Liver (tissue), 8 donors: ENCODE measurements at regions not wholly inside any gene's neighbourhood (a gene's known extent, or its start where the extent isn't known, plus 50 kb on each side); places are given as distances from the start of the nearest gene placed in this dataset.

Experiments
- DNase-seq: peaks from one replicate; pipeline ENCODE4 v3.0.0-alpha.2; 2017; ENCODE audit warnings: low spot score
- H3K27ac ChIP-seq, 2 donors: one replicate each; pipeline ENCODE4 v1.7.0; 2013; ENCODE audit warnings: inconsistent platforms in 2 of 2, low read length in 2 of 2, control low read depth in 1 of 2, low read depth in 1 of 2, mild to moderate bottlenecking in 1 of 2
- H3K27me3 ChIP-seq, 4 donors: one replicate each; pipeline versions ENCODE4 v1.6.1 to v1.7.0; 2013; ENCODE audit warnings: low read length in 3 of 4, inconsistent platforms in 1 of 4, mild to moderate bottlenecking in 1 of 4, moderate library complexity in 1 of 4; ENCODE audit not compliant: control insufficient read depth in 4 of 4, insufficient read depth in 4 of 4
- H3K36me3 ChIP-seq, 4 donors: one replicate each; pipeline versions ENCODE4 v1.6.1 to v1.7.0; 2013; ENCODE audit warnings: low read length in 3 of 4, mild to moderate bottlenecking in 3 of 4, low read depth in 1 of 4, moderate library complexity in 1 of 4; ENCODE audit not compliant: control insufficient read depth in 4 of 4, insufficient read depth in 3 of 4
- H3K4me1 ChIP-seq, 4 donors: one replicate each; pipeline versions ENCODE4 v1.6.1 to v1.7.0; 2013; ENCODE audit warnings: low read length in 3 of 4, mild to moderate bottlenecking in 3 of 4, moderate library complexity in 1 of 4; ENCODE audit not compliant: control insufficient read depth in 4 of 4, insufficient read depth in 4 of 4
- H3K4me3 ChIP-seq, 3 donors: one replicate each; pipeline versions ENCODE4 v1.6.1 to v1.7.0; 2013; ENCODE audit warnings: low read length in 3 of 3, control low read depth in 1 of 3, low read depth in 1 of 3, mild to moderate bottlenecking in 1 of 3
- H3K9ac ChIP-seq, 2 donors: one replicate each; pipeline ENCODE4 v1.7.0; 2013; ENCODE audit warnings: low read length in 2 of 2, mild to moderate bottlenecking in 2 of 2, moderate library complexity in 2 of 2, control low read depth in 1 of 2, low read depth in 1 of 2
- H3K9me3 ChIP-seq, 4 donors: one replicate each; pipeline versions ENCODE4 v1.6.1 to v1.7.0; 2013; ENCODE audit warnings: low read length in 3 of 4; ENCODE audit not compliant: control insufficient read depth in 4 of 4
- EGR1 ChIP-seq, 2 donors: IDR thresholded peaks; 2 replicates each; pipeline ENCODE4 v1.6.1; 2016 to 2018; ENCODE audit warnings: antibody characterized with exemption in 2 of 2, low read depth in 2 of 2
- FOXA1 ChIP-seq: IDR thresholded peaks from 2 replicates; pipeline ENCODE4 v1.6.1; 2016; ENCODE audit warnings: antibody characterized with exemption
- FOXA2 ChIP-seq: IDR thresholded peaks from 2 replicates; pipeline ENCODE4 v1.6.1; 2016; ENCODE audit warnings: antibody characterized with exemption
- GABPA ChIP-seq, 2 donors: IDR thresholded peaks in 1 of 2; conservative IDR thresholded peaks in 1 of 2; 2 replicates each; pipeline ENCODE4 v1.6.1; 2016; ENCODE audit warnings: antibody characterized with exemption in 2 of 2, mild to moderate bottlenecking in 1 of 2, moderate library complexity in 1 of 2
- HNF4A ChIP-seq, 2 donors: conservative IDR thresholded peaks; 2 replicates each; pipeline ENCODE4 v1.6.1; 2016; ENCODE audit warnings: antibody characterized with exemption in 2 of 2, mild to moderate bottlenecking in 2 of 2
- HNF4G ChIP-seq: IDR thresholded peaks from 2 replicates; pipeline ENCODE4 v1.6.1; 2016; ENCODE audit warnings: antibody characterized with exemption
- JUND ChIP-seq, 2 donors: IDR thresholded peaks; 2 replicates each; pipeline ENCODE4 v1.6.1; 2016; ENCODE audit warnings: antibody characterized with exemption in 2 of 2
- NR2F2 ChIP-seq: IDR thresholded peaks from 2 replicates; pipeline ENCODE4 v1.6.1; 2016; ENCODE audit warnings: antibody characterized with exemption
- RAD21 ChIP-seq, 2 donors: IDR thresholded peaks; 2 replicates each; pipeline ENCODE4 v1.6.1; 2016; ENCODE audit warnings: antibody characterized with exemption in 2 of 2, mild to moderate bottlenecking in 2 of 2
- RXRA ChIP-seq, 2 donors: IDR thresholded peaks; 2 replicates each; pipeline ENCODE4 v1.6.1; 2017 to 2018; ENCODE audit warnings: antibody characterized with exemption in 2 of 2, mild to moderate bottlenecking in 1 of 2
- SP1 ChIP-seq: IDR thresholded peaks from 2 replicates; pipeline ENCODE4 v1.6.1; 2018; ENCODE audit warnings: antibody characterized with exemption, mild to moderate bottlenecking
- TAF1 ChIP-seq: conservative IDR thresholded peaks from 2 replicates; pipeline ENCODE4 v1.6.1; 2016; ENCODE audit warnings: antibody characterized with exemption, mild to moderate bottlenecking
- YY1 ChIP-seq: IDR thresholded peaks from 2 replicates; pipeline ENCODE4 v1.6.1; 2016; ENCODE audit warnings: antibody characterized with exemption, mild to moderate bottlenecking
- WGBS: extraction: QIAGEN DNeasy Blood & Tissue Kit; methylation state at CpG from one replicate; pipeline ENCODE4 v1.1.7; 2013; 5-methylcytosine and 5-hydroxymethylcytosine counted together
- TF ChIP-seq, protein P1 (sequence below): IDR thresholded peaks from 2 replicates; pipeline ENCODE4 v1.6.1; 2016; ENCODE audit warnings: antibody characterized with exemption
- TF ChIP-seq, protein P2 (sequence below): IDR thresholded peaks from 2 replicates; pipeline ENCODE4 v1.6.1; 2016; ENCODE audit warnings: antibody characterized with exemption, mild to moderate bottlenecking
- TF ChIP-seq, protein P3 (sequence below): IDR thresholded peaks from 2 replicates; pipeline ENCODE4 v1.6.1; 2016; ENCODE audit warnings: antibody characterized with exemption
- TF ChIP-seq, protein P4 (sequence below): fragments of 150-350 bp; IDR thresholded peaks from 2 replicates; pipeline ENCODE4 v1.5.1; 2017; ENCODE audit warnings: improper control_type of control experiment, low read depth, low read length; ENCODE audit not compliant: missing input control
- donor health status: healthy.
- donor health status: healthy.
- donor health status: healthy.
- donor health status: healthy.
- donor health status: healthy.

DNA sequence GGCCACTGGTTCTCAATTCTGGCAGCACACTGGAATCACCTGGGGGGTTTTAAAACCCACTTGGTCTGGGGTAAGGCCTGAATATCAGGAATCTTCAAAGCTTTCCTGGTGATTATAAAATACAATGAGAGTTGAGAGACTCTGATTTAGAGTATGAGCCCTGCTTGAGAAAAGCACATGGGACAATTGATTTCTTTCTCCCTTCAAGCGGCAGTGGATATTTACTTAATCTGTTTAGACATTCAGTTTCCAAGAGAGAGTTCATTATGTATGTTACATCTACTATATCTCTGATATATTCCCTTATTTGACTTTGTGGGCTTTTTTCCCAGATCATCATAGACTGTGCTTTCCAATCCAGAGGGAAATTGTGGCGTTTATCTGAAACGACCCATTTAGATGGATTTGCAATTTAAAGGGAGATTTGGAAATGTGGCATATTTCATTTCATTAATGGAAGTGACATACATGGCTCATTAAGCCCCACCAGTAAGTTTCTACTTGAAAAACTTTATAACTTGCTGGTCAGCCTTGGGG lies 171.2 kb upstream of the PFN2 start:
- no peak for DNase-seq
- H3K27ac ChIP-seq: no peak overlapping the region
- H3K4me1 ChIP-seq: no peaks in the 10 kb centered on the region
- TF ChIP-seq RXRA (IDR thresholded peaks at IDR 0.05): no peak
- no peaks in the 10 kb centered on the region for H3K36me3 ChIP-seq
- H3K4me3 ChIP-seq: no peak overlapping the region
- WGBS: 67% methylated on average over 3 of the region's 3 CpGs
- H3K9ac ChIP-seq: no peak overlapping the region
- H3K27me3 ChIP-seq: no peaks in the 10 kb centered on the region
- no peaks in the 10 kb centered on the region for H3K9me3 ChIP-seq

DNA sequence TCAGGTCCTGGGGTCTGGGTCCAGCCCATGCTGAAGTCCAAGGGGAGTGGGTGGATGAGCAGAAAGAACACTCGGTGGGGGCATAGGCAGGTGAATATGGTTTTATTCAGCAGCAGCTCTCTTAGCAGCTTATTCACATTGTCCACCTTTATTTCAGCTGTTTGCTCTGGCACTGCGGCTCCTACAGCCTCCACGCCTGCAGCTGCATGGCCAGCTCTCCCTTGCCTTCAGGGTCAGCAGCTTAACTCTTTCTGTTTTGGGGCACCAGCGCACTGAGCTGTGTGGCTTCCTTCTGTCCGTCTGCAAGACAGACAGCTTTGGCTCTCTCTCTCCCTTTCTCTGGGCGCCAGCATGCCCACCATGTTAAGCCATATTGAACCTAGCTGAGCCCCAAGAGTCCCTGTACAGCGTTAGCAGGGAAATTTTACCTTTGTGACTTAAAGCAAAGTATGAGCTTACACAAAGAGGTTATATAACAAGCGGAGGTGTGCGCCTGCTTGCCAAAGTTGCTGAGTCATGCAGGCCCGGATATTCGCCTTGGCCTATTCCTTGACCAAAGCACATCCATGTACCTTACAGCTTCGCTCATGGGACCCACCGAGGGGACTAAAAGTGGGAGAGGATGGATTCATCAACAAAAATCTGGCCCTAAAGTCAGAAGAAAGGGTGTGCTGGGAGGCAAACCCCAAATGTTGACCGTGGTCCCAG lies 170.1 kb upstream of the PFN2 start:
- 94% methylated on average over 14 of the region's 14 CpGs for WGBS
- Histone ChIP-seq H3K27ac (no peak overlapping the region), H3K9me3 (no peaks in the 10 kb centered on the region), H3K36me3 (no peaks in the 10 kb centered on the region), H3K4me1 (no peaks in the 10 kb centered on the region), H3K9ac (no peak overlapping the region), H3K27me3 (no peaks in the 10 kb centered on the region), H3K4me3 (no peak overlapping the region)
- DNase-seq: no peak
- no peak for TF ChIP-seq HNF4G
- no peak for TF ChIP-seq NR2F2
- no peak for TF ChIP-seq YY1
- TF ChIP-seq GABPA (IDR thresholded peaks at IDR 0.05 in 1 of 2, conservative IDR thresholded peaks at IDR 0.05 in 1 of 2): no peak
- TF ChIP-seq, protein P1, sequence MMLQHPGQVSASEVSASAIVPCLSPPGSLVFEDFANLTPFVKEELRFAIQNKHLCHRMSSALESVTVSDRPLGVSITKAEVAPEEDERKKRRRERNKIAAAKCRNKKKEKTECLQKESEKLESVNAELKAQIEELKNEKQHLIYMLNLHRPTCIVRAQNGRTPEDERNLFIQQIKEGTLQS: no peak
- no peak for TF ChIP-seq JUND (IDR thresholded peaks at IDR 0.05)
- TF ChIP-seq FOXA2: no peak
- TF ChIP-seq, protein P2, sequence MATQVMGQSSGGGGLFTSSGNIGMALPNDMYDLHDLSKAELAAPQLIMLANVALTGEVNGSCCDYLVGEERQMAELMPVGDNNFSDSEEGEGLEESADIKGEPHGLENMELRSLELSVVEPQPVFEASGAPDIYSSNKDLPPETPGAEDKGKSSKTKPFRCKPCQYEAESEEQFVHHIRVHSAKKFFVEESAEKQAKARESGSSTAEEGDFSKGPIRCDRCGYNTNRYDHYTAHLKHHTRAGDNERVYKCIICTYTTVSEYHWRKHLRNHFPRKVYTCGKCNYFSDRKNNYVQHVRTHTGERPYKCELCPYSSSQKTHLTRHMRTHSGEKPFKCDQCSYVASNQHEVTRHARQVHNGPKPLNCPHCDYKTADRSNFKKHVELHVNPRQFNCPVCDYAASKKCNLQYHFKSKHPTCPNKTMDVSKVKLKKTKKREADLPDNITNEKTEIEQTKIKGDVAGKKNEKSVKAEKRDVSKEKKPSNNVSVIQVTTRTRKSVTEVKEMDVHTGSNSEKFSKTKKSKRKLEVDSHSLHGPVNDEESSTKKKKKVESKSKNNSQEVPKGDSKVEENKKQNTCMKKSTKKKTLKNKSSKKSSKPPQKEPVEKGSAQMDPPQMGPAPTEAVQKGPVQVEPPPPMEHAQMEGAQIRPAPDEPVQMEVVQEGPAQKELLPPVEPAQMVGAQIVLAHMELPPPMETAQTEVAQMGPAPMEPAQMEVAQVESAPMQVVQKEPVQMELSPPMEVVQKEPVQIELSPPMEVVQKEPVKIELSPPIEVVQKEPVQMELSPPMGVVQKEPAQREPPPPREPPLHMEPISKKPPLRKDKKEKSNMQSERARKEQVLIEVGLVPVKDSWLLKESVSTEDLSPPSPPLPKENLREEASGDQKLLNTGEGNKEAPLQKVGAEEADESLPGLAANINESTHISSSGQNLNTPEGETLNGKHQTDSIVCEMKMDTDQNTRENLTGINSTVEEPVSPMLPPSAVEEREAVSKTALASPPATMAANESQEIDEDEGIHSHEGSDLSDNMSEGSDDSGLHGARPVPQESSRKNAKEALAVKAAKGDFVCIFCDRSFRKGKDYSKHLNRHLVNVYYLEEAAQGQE: no peak

DNA sequence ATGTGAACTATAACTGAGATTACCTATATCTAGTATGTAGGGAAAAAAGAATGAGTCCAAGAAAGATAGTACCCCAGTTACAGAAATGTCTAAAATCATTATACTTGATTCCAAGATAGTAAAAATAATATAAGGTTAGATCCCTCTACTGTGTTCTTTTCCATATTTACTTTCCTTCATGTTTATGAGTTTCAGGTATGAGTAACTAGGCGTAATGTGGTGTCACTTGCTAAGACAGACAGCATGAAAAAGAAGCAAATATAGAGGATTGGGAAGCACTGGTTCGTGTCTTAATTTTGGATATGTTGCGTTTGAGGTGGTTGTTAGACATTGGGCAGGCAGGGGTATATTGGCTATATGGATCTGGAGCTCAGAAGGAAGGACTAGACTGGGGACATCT lies 168.1 kb upstream of the PFN2 start:
- no peaks in the 10 kb centered on the region for H3K36me3 ChIP-seq
- no peaks in the 10 kb centered on the region for H3K9me3 ChIP-seq
- 91% methylated on average over 3 of the region's 3 CpGs for WGBS
- H3K9ac ChIP-seq: no peak overlapping the region
- no peaks in the 10 kb centered on the region for H3K27me3 ChIP-seq
- H3K27ac ChIP-seq: no peak overlapping the region
- no peak overlapping the region for H3K4me3 ChIP-seq
- no peaks in the 10 kb centered on the region for H3K4me1 ChIP-seq
- no peak for DNase-seq
- no peak for TF ChIP-seq FOXA1
- TF ChIP-seq HNF4G: no peak
- TF ChIP-seq, protein P3, sequence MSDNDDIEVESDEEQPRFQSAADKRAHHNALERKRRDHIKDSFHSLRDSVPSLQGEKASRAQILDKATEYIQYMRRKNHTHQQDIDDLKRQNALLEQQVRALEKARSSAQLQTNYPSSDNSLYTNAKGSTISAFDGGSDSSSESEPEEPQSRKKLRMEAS: no peak
- TF ChIP-seq YY1: no peak
- TF ChIP-seq GABPA (IDR thresholded peaks at IDR 0.05 in 1 of 2, conservative IDR thresholded peaks at IDR 0.05 in 1 of 2): no peak
- TF ChIP-seq JUND (IDR thresholded peaks at IDR 0.05): no peak
- TF ChIP-seq, protein P2: no peak
- no peak for TF ChIP-seq SP1
- TF ChIP-seq TAF1: no peak
- no peak for TF ChIP-seq FOXA2
- TF ChIP-seq, protein P1: no peak
- no peak for TF ChIP-seq RAD21 (IDR thresholded peaks at IDR 0.05)
- no peak for TF ChIP-seq RXRA (IDR thresholded peaks at IDR 0.05)
- no peak for TF ChIP-seq HNF4A (conservative IDR thresholded peaks at IDR 0.05)
- TF ChIP-seq, protein P4, sequence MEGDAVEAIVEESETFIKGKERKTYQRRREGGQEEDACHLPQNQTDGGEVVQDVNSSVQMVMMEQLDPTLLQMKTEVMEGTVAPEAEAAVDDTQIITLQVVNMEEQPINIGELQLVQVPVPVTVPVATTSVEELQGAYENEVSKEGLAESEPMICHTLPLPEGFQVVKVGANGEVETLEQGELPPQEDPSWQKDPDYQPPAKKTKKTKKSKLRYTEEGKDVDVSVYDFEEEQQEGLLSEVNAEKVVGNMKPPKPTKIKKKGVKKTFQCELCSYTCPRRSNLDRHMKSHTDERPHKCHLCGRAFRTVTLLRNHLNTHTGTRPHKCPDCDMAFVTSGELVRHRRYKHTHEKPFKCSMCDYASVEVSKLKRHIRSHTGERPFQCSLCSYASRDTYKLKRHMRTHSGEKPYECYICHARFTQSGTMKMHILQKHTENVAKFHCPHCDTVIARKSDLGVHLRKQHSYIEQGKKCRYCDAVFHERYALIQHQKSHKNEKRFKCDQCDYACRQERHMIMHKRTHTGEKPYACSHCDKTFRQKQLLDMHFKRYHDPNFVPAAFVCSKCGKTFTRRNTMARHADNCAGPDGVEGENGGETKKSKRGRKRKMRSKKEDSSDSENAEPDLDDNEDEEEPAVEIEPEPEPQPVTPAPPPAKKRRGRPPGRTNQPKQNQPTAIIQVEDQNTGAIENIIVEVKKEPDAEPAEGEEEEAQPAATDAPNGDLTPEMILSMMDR: no peak
- no peak for TF ChIP-seq EGR1 (IDR thresholded peaks at IDR 0.05; ENCODE audit: low read depth in 2 of 2)
